HG03103 (cell line): ENCODE measurements at regions not wholly inside any gene's neighbourhood (a gene's known extent, or its start where the extent isn't known, plus 50 kb on each side); places are given as distances from the start of the nearest gene placed in this dataset.

Source experiments
- ATAC-seq: cut with Tn5 transposase; IDR thresholded peaks from one replicate; pipeline ENCODE4 v1.9.1; 2021; ENCODE audit warnings: low read depth; ENCODE audit not compliant: unreplicated experiment

DNA sequence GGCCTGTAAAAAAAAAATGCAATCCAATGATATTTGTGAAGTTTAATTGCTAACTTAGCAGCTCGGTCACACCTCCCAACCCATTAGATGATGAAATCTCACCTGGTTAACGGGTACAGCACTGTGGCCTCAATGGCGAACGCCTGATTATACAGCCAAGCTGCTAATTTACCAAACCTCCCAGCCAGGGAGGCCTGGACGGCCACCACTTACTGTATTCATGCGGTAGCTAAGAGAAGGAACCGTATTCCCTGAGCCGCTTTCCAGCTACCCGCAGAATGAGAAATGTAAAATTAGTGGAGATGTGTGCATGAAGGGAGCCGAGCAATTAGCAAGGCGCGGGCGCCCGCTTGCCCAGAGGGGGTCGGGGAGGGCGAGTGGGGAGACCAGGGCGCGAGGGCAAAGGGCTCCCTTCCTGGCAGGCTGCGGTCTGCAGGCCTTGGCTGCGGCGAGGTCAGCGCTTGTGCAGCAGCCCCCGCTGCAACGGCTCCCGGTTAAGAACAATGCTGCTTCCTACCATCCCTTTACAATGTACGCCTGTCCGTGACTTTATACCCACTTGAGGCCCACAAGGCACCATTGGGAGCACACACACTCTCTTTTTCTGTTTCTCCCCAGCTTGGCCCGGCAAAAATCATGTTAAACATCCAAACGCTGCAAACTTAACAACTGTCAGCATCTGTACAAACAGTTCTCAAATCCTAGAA, 70.4 kb upstream of the TBCA start:
- no peak for ATAC-seq

DNA sequence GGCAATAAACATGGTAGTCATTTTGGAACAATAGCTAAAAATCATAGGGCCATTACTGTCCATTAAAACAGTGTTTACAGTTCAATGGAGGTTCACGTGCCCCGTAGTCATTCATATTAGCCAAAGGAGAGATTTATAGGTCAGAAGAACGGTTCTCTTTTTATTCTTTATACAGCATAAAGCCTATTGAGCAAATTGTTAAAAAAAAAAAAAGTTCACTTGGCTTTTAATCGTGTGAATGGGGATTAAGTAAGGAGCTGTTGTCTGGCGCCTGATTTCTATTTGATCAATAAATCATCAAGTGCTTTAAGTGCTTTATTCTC, 69.1 kb upstream of the TBCA start:
- ATAC-seq = no peak

DNA sequence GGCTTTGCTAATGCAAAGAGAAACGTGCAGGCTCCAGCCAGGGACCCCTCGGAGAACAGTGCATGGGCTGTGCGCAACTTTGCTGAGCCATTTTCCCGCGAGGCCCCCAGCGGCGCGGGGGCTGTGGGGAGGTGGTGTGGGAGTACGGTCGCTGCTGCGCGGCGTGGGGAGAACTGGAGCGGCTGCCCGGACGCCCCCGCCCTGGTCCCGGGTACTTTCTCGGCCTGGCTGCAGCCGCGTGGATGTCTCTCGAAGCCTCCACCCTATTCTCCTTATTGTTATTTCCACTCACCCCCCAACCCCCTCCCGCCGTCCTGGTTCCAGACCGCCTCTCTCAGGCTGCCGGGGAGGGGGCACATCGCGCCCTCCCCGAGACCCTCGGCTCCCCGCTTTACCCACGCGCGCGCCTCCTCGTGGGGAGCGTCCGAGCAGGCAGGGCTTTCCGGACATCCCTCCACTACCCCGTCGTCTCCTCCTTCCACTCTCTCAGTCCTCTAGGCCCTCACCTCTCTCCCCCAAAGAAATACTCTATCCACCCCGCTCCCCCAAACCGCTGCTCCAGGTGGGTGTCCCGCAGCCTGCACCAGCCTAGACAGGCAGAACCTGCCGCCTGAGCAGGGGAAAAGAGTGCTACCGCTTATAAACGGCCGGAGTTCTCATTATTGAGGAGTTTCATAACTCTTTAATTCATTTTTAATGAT, 68.6 kb upstream of the TBCA start:
- ATAC-seq = no peak

DNA sequence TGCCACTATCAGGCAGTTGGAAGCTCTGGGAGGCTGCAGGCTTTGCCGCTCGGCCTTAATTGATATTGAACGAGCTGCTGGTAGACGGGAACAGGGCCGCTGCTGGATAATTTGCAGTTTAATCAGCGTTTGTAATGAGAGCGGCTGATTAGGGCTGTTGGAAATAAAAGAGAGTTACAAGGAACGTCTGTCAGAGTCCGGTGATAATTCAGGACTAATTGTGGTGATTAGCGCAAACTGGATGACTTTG, 68.2 kb upstream of the TBCA start:
- ATAC-seq = no peak

DNA sequence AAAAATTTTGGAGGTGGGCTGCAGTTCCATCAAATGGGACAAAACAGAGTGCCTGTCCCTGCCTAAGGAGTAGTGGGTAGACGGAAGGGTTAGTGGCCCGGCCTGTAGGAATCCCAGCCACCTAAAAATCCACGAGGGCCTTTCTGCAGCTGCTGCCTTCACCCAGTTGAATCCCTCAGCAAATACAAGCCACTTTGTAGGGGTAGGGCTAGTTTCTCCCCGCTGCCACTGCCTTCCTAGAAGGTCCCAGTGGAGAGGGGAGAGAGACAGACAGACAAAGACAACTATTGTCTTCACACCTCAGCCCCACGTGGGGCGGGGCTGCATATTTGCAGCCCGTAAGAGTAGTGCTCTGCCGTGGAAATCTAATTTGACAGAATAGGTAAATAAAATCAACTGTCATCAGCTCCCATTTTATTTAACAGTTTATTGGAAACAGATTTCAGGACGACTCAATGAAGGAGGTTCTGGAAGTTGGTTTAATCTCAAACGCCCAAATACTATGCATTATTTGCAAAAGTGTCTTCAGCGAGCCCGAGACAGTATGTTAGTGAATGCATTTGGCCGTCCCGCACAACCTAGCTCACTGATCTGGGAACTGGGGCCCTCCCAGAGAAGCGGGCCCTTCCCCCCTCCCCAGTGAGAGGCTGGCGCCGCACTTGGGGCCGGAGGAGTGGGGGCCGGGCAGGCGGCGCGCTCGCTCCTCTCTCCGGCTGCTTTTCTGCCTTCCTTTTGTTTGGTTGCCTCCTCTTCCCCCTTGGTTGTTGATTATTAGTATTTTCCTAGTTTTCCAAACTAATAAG, 67.6 kb upstream of the TBCA start:
- ATAC-seq = no peak

DNA sequence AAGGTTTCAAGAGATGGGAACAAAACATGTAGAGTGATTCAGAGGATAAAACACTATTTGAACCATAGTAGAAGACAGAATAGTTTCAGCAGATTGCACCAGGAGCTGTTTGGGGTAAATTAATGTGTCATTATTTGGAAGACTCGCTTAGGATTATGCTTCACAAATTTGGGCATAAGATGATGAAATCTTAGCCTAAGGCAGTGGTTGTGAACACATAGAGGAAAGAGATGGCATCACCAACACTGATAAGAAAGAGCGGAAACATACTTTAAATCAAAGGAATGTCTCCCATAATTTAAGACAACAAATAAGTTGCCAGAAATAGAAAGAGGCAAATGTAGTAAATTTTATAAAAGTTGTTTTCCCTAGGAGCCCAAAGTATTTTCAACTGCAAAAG, 66.1 kb upstream of the TBCA start:
- ATAC-seq = no peak

DNA sequence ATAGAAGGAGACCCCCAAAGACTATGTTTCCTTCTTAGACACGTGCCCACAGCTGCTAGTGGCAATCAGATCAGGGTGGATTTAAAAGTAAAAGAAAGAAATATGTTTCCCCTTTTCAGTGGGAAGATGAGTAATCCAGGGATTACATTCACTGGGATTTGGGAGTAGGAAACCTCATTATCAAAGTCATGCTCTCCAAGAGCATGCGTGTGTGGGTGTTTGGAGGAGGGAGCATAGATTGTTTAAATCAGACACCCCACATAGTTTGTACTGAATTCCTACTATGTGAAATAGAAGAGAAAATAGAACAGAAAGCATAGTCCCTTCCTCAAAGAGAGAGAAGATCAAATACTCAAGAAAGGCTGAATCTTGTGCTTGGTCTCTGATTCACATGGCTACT, 65.5 kb upstream of the TBCA start:
- ATAC-seq = no peak

DNA sequence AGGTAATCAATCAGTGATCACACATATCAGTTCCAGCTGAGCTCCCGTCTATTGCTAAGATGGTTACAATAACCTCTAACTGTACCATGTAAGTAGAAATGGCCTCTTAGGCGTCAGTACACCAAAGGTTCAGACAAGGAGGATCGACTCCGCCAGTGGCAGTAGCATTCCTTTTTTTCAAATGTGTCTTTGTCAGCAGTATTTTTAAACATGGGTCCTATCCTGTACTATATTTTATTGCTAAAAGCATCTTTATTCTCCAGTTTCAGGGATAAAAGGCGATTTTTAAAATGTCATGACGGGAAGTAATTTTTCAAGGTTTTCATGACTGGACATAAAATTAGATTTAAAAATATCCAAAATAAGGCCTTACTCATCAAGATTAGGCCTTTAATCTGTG, 64.8 kb upstream of the TBCA start:
- no peak for ATAC-seq

DNA sequence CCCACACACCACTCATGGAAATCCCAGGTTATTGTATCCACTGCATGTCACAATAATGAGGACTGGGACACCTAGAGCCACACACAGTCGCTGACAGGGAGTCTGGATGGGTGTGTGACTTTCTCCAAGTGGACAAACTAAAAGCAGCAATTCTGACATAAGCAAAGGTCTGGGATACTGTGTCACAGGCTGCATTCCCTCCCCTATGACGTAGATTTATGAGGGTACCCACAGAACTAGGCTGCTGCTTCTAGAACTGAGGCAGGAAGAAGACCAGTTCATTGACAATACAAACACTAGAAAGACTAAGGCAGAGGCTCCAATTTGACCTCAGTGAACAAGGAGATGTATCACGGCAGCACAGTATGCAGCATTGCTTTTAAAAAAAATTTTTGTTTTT, 63.6 kb upstream of the TBCA start:
- no peak for ATAC-seq

DNA sequence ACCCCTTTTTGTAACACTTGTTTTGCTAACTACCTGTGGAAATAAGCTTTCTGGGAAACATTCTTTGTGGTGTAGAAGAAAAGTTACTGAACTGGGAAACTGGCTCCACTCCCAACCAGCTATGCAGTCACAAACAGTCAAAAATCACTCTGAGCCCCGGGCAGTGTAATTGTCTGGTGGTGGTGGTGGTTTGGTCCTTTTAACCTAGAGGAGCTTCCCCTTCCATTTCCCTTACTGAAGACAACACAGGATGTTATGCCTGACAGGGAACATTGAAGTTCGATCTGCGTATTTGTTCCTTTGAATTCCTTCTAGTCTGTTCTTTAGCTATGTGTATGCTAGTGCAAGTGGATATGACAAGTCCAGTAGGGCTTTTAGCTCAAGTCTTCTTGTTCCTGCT, 56.8 kb upstream of the TBCA start:
- ATAC-seq = no peak

DNA sequence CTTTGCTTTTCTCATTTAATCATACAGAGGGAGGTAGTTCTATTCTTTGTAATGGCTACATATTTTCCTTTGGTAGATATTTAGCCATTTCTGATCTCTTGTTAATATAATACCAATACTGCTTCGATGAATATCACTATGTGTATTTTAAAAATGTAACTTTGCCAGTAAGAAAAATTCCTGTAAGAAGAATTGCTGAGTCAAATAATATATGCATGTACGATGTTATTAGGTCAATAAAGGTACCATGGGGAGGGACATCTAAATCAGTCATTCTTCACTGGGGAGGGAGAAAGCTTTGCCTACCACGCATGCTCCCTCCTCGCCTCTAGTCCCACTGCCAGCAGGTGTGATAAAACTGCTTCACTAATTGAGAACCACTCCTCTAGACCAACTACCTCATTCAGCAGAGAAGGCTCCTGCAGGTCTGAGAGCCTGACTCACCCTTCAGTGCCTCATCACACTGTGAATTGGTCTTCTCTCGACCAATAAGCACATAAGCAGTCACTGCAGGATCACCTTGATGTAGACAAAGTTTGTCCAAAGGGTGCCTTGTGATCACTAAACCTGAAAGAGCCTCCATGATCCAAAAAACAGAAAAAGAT, 56.1 kb upstream of the TBCA start:
- ATAC-seq = no peak

DNA sequence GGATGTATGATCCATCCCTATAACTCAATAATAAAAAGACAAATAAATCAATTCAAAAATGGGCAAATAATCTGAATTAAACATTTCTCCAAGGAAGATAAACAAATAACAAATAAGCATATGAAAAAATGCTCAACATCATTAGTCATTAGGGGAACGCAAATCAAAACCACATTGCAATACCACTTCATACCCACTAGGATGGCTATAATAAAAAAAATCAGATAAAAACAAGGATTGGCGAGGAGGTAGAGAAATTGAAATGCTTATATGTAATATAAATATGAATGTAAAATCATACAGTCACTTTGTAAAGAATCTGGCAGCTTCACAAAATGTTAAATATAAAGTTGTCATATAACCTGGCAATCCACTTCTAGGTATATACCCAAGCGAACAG, 52.3 kb upstream of the TBCA start:
- ATAC-seq = no peak
